ENCODE measurements at regions not wholly inside any gene's neighbourhood (a gene's known extent, or its start where the extent isn't known, plus 50 kb on each side); places are given as distances from the start of the nearest gene placed in this dataset.

DNA sequence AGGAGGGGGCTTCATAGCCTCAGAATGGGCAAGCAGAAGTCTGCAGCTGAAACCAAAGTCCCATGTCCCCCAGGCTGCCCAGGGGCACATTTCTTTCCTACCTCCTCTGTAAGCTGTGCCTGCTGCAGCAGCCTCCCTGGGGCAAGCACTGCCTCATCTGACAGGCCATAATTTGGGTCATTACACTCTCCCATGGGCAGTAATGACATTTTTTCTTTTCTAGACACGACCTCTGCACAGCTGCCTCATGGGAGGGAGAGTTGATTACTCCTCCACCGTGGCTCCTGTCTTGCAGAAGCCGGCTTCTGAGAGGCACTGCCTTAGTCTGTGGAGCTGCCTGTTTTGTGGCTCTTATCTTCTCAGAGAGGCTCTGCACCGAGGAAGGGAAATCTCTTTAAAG is 268.9 kb downstream of the TDRD15 start:
- DNase-seq (ENCODE audit: low spot score), result no peak
- TF ChIP-seq, protein P1, sequence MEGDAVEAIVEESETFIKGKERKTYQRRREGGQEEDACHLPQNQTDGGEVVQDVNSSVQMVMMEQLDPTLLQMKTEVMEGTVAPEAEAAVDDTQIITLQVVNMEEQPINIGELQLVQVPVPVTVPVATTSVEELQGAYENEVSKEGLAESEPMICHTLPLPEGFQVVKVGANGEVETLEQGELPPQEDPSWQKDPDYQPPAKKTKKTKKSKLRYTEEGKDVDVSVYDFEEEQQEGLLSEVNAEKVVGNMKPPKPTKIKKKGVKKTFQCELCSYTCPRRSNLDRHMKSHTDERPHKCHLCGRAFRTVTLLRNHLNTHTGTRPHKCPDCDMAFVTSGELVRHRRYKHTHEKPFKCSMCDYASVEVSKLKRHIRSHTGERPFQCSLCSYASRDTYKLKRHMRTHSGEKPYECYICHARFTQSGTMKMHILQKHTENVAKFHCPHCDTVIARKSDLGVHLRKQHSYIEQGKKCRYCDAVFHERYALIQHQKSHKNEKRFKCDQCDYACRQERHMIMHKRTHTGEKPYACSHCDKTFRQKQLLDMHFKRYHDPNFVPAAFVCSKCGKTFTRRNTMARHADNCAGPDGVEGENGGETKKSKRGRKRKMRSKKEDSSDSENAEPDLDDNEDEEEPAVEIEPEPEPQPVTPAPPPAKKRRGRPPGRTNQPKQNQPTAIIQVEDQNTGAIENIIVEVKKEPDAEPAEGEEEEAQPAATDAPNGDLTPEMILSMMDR (IDR thresholded peaks at IDR 0.05; ENCODE audit: extremely low read depth, missing control alignments), result no peak

DNA sequence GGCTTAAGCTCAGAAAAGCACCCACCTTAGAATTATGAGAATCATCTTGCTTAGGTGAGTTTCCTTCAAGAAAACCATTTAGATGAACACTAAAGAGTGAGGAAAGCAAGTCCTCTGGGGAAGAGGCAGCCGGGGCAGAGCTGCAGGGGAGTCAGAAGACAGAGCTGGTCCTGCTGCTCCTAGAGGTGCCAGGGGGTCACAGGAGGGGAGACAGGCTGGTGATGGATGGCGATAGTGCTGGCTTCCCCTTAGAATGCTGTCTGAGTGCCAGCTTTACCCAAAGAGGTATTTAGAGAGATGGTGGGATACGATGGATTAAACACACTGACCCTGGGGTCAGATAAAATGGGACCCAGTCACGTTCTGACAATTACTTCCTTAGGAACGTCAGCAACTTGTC is 269.4 kb downstream of the TDRD15 start:
- no peak for DNase-seq (ENCODE audit: low spot score)
- TF ChIP-seq, protein P1 (IDR thresholded peaks at IDR 0.05; ENCODE audit: extremely low read depth, missing control alignments), result no peak

DNA sequence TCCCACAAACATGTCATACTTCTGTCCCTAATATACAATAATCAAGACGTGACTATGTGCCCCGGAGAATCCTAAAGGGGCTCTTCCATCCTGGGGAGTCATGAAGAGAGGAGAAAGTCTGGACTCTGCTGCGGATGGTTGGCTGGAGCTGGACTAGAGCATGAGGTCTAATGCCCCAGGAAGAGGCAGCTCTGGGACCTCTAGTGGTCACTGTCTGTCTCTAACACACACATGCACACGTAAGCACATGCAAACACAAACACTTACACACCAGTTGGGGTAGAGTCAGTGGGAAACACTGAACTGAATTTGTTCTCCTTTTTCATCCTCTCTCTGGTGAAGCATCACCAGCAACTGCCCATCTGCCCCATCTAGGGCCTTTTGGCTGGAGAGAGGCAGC is 271.6 kb downstream of the TDRD15 start:
- peak; percentile 6 for DNase-seq (ENCODE audit: low spot score)

DNA sequence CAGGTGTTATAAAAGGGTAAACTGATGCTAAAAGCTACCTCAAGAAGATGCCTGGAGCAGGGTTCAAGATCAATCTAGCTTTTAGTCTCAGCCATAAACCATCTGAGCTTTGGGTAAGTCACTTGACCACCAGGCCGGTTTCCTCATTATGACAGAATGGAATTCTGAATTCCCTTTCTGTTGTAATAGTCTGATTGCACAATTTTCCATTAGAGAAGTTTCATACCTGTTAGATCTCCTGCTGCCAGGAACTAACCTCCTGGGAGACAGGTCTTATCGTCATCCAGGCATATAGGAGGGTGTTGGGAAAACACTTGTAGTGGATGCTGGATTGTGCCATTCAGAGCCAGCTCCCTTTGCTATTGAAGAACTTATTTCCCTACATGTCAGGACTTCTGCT is 272.5 kb downstream of the TDRD15 start:
- DNase-seq (ENCODE audit: low spot score), result no peak
- TF ChIP-seq, protein P1 (IDR thresholded peaks at IDR 0.05; ENCODE audit: extremely low read depth, missing control alignments), result no peak

More for the DNA sequence above, 271.6 kb downstream of the TDRD15 start:
- TF ChIP-seq, protein P1 (IDR thresholded peaks at IDR 0.05; ENCODE audit: extremely low read depth, missing control alignments), result no peak

DNA sequence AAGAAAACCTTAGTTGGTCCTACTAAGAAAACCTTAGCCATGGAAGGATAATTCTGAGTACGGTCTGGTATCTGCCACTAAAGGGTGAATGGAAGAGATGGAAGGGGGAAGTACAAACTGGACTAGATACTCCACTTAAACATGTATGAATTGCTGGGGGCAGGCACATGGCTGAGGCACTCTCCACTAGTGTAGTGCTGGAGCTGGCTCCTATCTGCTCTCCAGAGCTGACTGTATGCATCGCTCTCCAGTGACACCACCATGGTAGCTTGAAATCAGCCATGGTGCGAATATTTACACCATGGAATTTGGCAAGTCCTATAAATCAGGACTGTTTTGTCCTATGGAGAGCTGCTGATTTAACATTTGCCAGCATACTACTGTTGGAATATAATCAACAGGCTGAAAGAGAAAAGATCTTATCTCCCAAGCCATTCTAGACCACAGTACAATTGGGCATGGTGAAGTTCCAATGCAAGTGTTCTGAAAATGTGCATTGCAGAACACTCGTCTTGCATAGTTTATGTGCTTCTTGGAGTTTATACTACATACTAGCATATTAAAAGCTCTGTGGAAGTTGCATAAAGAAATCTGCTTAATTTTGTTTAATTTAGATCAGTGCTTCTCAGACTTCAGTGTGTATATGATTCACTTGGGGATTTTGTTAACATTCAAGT is 277.4 kb downstream of the TDRD15 start:
- no peak for DNase-seq (ENCODE audit: low spot score)
- TF ChIP-seq, protein P1 (IDR thresholded peaks at IDR 0.05; ENCODE audit: extremely low read depth, missing control alignments), result no peak

DNA sequence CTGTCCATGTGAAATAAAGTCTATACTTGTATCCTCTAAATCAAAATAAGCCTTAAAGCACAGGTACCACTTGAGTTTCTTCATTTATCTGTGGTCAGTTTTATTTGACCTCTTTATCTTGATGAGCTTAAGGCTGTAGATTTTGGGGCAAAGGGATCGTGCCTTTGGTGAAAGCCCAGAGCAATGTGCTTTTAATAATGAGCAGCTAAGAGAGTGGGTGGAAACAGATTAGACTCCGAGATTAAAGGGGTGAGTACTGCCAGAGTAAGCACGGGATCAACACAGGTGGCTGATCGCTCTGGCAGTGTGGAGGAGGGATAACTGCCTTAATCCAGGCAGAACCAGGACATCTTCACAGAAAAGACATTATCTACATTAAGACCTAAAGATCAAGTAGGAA is 280.4 kb downstream of the TDRD15 start:
- DNase-seq (ENCODE audit: low spot score), result no peak
- TF ChIP-seq, protein P1 (IDR thresholded peaks at IDR 0.05; ENCODE audit: extremely low read depth, missing control alignments), result no peak

DNA sequence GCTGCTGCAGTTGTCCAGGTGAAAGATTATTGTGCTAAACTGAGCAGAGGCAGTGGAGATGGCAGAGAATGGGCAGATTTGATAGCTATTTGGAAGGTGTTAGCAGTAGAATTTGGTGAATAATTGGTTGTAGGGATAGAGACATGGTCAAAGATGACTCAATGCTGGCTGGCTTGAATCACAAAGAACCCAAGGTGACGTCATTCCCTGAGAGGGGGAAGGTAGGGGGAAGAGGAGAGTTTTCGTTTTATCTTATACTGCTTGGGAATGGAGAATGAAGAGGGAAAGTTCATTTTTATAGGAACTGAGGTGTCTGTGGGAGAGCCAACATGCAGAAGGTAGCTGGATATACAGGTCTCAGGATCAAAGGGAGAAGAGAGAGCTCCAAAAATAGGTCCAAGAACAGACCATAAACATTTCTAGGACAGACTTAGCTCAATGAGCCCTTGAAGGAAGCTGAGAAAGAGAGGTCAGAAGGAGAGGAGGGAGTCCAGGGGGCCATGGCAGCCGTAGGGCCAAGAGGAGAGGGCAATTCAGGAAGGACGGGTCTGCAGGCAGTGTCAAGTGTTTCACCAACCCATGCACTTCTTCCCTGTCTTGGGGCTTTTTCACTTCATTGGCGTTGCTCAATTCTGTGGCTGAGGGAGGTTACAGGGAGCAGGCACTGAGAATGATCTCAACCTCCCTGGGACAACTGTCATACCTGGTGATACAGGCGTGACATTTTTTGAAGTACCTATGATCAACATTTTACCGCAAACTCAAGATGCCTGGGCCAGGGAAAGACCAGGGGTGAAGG is 281.3 kb downstream of the TDRD15 start:
- TF ChIP-seq, protein P1 (IDR thresholded peaks at IDR 0.05; ENCODE audit: extremely low read depth, missing control alignments), result no peak
- DNase-seq (ENCODE audit: low spot score), result no peak

Data from GM20000 (cell line).